Central memory CD8-positive, alpha-beta T cell (primary cell): ENCODE measurements at regions not wholly inside any gene's neighbourhood (a gene's known extent, or its start where the extent isn't known, plus 50 kb on each side); places are given as distances from the start of the nearest gene placed in this dataset.

Experiments used
- ATAC-seq: fragments of 150-1000 bp; cut with Tn5 transposase; replicated peaks from 2 replicates; pipeline ENCODE4 v1.10.0; 2022; ENCODE audit warnings: mild to moderate bottlenecking, moderate FRiP score, moderate number of reproducible peaks; ENCODE audit not compliant: poor library complexity, severe bottlenecking; ENCODE audit errors: extremely low read depth
- DNase-seq, 2 donors: peaks; one replicate each; pipeline ENCODE4 v3.0.0; 2021; ENCODE audit warnings: low spot score in 2 of 2
- H3K27ac Mint-ChIP-seq: one replicate; pipeline ENCODE4 v1.8.0; 2022; ENCODE audit warnings: low read depth, mild to moderate bottlenecking, moderate library complexity, mixed read lengths
- H3K27me3 Mint-ChIP-seq: one replicate; pipeline ENCODE4 v1.8.0; 2022; ENCODE audit warnings: mixed read lengths
- H3K36me3 Mint-ChIP-seq: one replicate; pipeline ENCODE4 v1.8.0; 2022; ENCODE audit warnings: mild to moderate bottlenecking, moderate library complexity, mixed read lengths; ENCODE audit not compliant: insufficient read depth
- H3K4me1 Mint-ChIP-seq: one replicate; pipeline ENCODE4 v1.8.0; 2022; ENCODE audit warnings: mixed read lengths
- H3K4me3 Mint-ChIP-seq: one replicate; pipeline ENCODE4 v1.8.0; 2022; ENCODE audit warnings: mild to moderate bottlenecking, moderate library complexity, mixed read lengths
- H3K9me3 Mint-ChIP-seq: one replicate; pipeline ENCODE4 v1.8.0; 2022; ENCODE audit warnings: mixed read lengths

DNA sequence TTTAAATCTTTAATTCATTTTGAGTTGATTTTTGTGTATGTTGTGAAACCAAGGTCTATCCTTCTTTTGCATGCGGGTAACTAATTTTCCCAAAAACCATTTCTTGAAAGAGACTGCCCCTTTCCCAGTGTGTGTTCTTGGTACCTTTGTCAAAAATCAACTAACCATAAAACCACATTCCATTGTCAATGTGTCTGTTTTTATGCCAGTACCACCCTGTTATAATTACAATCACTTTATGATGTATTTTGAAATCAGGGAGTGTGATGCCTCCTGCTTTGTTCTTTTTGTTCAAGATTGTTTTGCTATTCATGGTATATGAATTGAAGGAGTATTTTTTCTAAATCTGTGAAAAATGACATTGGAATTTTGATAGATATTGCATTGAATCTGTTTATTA lies 689.6 kb downstream of the TSN start:
- Mint-ChIP-seq H3K27me3 (no peaks in the 10 kb centered on the region), H3K9me3 (peaks cover 10% of the 10 kb centered on the region), H3K4me1 (no peaks in the 10 kb centered on the region), H3K4me3 (no peak overlapping the region), H3K27ac (no peak overlapping the region), H3K36me3 (no peaks in the 10 kb centered on the region)
- DNase-seq (no peak), ATAC-seq (no peak)

DNA sequence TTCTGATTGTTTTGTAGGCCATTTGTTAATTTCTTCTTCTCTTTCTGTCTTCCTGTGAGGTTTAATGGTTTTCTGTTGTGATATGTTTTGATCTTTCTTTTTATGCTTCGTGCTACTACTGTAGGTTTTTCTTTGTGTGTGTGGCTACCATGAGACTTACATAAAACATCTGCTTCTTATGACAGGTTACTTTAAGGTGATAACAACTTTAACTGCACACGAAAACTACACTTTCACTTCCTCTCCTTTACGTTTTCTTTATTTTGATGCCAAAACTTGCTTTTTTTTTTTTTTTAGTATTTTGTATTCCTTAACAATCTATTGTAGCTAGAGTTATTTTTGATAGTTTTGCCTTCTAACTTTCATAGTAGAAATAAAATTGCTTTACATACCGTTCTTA lies 691.3 kb downstream of the TSN start:
- Mint-ChIP-seq H3K9me3 (peaks cover 16% of the 10 kb centered on the region), H3K27me3 (no peaks in the 10 kb centered on the region), H3K27ac (no peak overlapping the region), H3K36me3 (no peaks in the 10 kb centered on the region), H3K4me1 (no peaks in the 10 kb centered on the region), H3K4me3 (no peak overlapping the region)
- no peak for DNase-seq
- ATAC-seq: no peak

DNA sequence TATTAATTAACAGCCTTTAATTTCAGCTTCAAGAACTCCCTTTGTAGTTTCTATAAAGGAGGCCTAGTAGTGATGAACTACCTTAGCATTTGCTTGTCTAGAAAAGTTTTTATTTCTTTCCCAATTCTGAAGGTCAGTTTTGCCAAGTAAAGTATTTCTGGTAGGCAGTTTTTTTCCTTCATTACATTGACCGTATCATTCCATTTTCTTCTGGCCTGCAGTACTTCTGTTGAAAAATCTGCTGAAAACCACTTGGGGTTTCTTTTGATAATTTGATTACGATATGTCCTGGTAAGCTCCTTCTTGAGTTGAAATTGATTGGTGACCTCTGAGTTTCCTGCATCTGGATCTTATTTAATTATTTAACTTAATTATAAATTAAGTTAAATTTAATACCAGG lies 691.8 kb downstream of the TSN start:
- ATAC-seq (no peak), DNase-seq (no peak)
- no peaks in the 10 kb centered on the region for H3K4me1 Mint-ChIP-seq
- H3K9me3 Mint-ChIP-seq: peaks cover 16% of the 10 kb centered on the region
- H3K36me3 Mint-ChIP-seq: no peaks in the 10 kb centered on the region
- H3K4me3 Mint-ChIP-seq: no peak overlapping the region
- no peak overlapping the region for H3K27ac Mint-ChIP-seq
- H3K27me3 Mint-ChIP-seq: no peaks in the 10 kb centered on the region

DNA sequence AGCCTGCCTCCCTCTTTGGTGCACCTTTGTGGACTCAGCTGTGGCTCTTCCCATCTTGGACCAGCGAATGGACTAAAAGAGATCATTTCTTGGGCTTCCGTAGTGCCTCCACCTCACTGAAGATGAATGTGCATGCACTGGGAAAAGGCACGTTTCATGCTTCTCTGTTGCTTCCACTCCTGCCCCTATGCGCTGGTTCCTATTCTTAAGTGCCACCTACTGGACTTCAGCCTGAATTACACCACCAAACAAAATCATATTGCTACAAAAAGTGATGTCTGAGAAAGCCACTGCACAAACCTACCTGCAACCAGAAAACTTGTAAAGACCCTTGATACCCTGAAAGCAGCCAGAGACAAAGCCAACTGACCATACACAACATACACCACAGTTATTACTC lies 695.6 kb downstream of the TSN start:
- H3K4me1 Mint-ChIP-seq: no peaks in the 10 kb centered on the region
- H3K27me3 Mint-ChIP-seq: no peaks in the 10 kb centered on the region
- DNase-seq: no peak
- H3K9me3 Mint-ChIP-seq: peaks cover 35% of the 10 kb centered on the region
- ATAC-seq: no peak
- H3K27ac Mint-ChIP-seq: no peak overlapping the region
- no peak overlapping the region for H3K4me3 Mint-ChIP-seq
- no peaks in the 10 kb centered on the region for H3K36me3 Mint-ChIP-seq

DNA sequence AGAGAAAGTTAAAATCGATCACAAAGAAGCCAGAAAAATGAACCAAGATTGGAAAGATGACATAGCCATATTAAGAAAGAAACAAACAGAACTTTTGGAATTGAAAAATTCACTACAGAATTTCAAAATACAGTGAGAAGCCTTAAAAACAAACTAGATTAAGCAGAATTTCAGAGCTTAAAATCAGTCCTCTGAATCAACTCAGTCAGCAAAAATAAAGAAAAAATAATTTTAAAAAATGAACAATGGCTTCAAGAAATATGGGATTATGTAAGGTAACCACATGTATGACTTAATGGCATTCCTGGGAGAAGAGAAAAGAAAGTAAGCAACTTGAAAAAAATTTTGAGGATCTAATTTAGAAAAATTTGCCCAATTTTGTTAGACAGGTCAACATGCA lies 696.2 kb downstream of the TSN start:
- no peak overlapping the region for H3K4me3 Mint-ChIP-seq
- H3K4me1 Mint-ChIP-seq: no peaks in the 10 kb centered on the region
- ATAC-seq: no peak
- H3K27me3 Mint-ChIP-seq: no peaks in the 10 kb centered on the region
- peaks cover 35% of the 10 kb centered on the region for H3K9me3 Mint-ChIP-seq
- H3K27ac Mint-ChIP-seq: no peak overlapping the region
- H3K36me3 Mint-ChIP-seq: no peaks in the 10 kb centered on the region
- no peak for DNase-seq

DNA sequence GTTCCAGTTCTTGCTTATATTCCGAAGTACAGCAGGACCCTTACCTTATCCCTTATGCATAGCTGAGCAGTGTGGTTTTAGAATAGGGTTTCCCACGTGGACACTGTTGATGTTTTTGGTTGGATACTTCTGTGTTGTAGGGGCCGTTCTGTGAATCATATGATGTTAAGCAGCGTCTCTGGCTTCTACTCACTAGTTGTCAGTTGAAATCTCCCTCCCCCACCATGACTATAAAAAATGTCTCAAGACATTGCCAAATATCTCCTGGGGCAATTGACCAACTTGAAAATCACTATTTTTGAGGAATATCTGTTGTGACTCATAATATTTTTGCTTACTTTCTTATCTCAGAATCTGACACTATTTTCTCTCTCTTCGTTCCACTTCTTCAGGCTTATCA lies 713.7 kb downstream of the TSN start:
- Mint-ChIP-seq H3K4me1 (no peaks in the 10 kb centered on the region), H3K27me3 (no peaks in the 10 kb centered on the region), H3K36me3 (no peaks in the 10 kb centered on the region), H3K27ac (no peak overlapping the region), H3K9me3 (peaks cover 5% of the 10 kb centered on the region), H3K4me3 (no peak overlapping the region)
- no peak for ATAC-seq
- DNase-seq: no peak

DNA sequence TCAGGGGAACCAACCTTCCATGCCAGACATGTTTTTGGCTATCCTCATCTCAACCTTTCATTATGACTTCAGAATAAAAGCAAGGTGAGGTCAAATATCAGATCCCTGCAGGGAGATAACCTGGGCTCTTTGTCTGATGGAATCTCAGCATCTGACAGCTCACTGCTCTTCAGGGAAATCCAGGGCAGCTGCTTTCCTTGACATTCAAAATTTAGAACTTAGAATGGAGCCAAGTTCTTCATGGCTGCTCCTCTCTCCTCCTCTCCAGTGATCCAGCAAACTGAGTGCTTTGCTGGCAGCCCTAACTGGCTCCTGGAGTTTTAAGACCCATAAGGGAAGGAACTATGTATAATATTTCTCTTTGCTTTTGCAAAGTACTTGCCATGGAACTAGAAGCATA lies 716.3 kb downstream of the TSN start:
- H3K9me3 Mint-ChIP-seq: peaks cover 5% of the 10 kb centered on the region
- DNase-seq: no peak
- no peak overlapping the region for H3K4me3 Mint-ChIP-seq
- H3K4me1 Mint-ChIP-seq: no peaks in the 10 kb centered on the region
- no peak for ATAC-seq
- no peak overlapping the region for H3K27ac Mint-ChIP-seq
- no peaks in the 10 kb centered on the region for H3K27me3 Mint-ChIP-seq
- H3K36me3 Mint-ChIP-seq: no peaks in the 10 kb centered on the region

DNA sequence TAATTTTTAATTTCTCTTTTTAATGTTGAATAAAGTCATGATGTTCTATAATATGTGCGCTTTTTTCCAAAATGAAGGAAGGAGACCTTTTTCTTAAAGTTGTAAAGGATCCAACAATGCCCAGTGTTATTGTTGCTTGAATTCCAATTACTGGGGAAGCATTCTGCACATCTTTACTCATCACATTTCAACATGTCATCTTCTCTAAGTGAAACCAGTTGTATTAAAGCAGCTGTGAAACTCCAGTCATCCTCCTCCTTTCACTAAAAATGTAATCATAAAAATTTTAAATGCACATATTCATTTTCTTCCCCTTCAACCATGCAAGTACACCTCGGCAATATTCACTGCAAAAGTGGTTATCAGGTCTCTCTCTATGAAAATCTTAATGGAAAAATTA lies 722.7 kb downstream of the TSN start:
- H3K36me3 Mint-ChIP-seq: no peaks in the 10 kb centered on the region
- H3K4me1 Mint-ChIP-seq: no peaks in the 10 kb centered on the region
- no peaks in the 10 kb centered on the region for H3K9me3 Mint-ChIP-seq
- H3K4me3 Mint-ChIP-seq: no peak overlapping the region
- DNase-seq (no peak), ATAC-seq (no peak)
- H3K27me3 Mint-ChIP-seq: no peaks in the 10 kb centered on the region
- H3K27ac Mint-ChIP-seq: no peak overlapping the region

DNA sequence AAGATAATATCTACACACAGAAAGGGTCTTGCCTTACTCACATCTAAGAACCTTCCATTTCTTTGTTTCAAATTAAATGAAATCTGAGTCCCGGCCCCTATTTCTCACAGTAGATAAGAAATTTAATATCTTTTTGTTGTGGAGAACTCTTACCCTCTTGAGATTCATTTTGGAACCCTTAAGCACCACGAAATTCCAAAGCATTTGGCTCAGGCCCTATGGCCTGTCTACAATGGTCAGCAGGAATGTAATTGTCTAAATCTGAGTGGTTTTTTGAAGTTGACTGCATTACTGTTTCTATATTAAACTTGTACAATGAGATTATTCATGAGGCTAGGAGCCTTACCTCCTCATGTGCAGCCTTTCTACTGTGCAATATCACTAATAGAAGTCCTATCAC lies 723.3 kb downstream of the TSN start:
- Mint-ChIP-seq H3K27ac (no peak overlapping the region), H3K27me3 (no peaks in the 10 kb centered on the region), H3K4me3 (no peak overlapping the region), H3K9me3 (no peaks in the 10 kb centered on the region), H3K36me3 (no peaks in the 10 kb centered on the region), H3K4me1 (no peaks in the 10 kb centered on the region)
- ATAC-seq (no peak), DNase-seq (no peak)

DNA sequence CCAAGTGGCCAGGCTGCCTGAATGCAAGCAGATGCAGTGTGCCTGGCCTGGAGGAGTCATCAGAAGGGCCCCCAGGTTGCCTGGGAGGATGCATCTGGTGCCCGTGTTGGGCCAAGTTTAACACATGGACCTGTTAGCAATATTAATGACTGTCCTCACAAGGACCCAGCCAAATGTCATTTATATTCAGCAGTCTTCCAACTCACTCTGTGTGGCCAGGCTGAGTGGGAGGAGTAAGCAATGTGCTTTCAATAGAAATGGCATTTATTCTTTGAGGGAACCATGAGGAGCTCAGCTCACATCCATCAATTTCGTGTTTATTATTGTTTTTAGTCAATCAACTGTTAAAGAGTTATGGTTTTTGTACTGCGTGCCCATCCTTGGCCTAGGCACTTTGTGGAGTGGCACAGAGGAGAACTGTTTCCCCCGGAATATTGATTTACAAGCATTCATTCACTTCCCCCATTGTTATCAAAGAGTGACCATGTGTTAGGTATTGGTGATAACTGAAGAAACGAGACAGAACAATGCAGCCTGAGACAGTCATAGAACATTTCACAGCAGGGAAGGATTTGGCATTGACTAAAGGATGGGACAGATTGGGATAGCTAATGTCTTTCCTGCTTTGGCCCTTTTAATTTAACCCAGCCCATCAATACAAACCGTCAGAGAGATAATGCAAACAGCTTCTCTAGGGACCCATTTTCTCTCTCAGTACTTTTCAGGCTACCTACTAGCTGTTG lies 725.2 kb downstream of the TSN start:
- Mint-ChIP-seq H3K27me3 (no peaks in the 10 kb centered on the region), H3K4me1 (no peaks in the 10 kb centered on the region), H3K36me3 (no peaks in the 10 kb centered on the region), H3K9me3 (peaks cover 6% of the 10 kb centered on the region), H3K4me3 (no peak overlapping the region), H3K27ac (no peak overlapping the region)
- ATAC-seq (no peak), DNase-seq (no peak)

DNA sequence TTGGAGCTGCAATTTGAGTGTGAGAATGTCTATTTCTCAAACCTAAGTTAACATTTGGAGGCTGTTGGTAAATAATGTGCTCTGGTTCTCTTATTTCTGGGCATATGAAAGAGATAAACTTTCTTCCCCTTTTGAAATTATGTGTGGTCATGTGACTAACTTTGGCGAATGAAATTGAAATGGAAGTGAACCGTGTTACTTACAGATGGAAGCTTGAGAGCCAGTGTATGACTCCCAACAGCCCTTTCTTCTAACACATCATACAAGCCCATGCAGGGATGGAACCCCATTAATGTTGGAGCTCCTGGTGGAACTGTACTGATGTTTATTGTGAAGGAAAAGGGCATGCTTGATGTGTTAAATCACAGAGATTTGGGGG lies 725.8 kb downstream of the TSN start:
- Mint-ChIP-seq H3K36me3 (no peaks in the 10 kb centered on the region), H3K27me3 (no peaks in the 10 kb centered on the region), H3K27ac (no peak overlapping the region), H3K4me1 (no peaks in the 10 kb centered on the region), H3K9me3 (peaks cover 6% of the 10 kb centered on the region), H3K4me3 (no peak overlapping the region)
- ATAC-seq (no peak), DNase-seq (no peak)

DNA sequence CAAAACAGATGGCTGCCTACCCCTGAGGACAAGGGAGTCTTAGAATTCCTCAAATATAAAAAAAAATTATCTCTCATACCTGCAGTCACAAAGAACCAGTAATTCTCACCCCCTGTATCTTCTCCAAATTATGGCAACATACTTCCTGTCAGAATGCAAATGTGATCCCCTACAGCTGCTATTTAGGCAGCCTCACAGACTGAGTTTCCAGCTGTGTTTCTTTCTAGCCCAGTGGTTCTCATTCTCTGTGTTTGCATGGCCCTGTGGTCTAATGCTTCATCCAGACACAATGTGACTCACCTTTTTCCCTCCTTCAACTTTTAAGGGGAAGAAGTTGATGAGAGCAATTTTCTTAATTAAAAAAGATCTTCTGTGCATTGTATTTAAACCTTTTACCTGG lies 726.3 kb downstream of the TSN start:
- Mint-ChIP-seq H3K9me3 (peaks cover 6% of the 10 kb centered on the region), H3K36me3 (no peaks in the 10 kb centered on the region), H3K27ac (no peak overlapping the region), H3K4me3 (no peak overlapping the region), H3K27me3 (no peaks in the 10 kb centered on the region), H3K4me1 (no peaks in the 10 kb centered on the region)
- no peak for ATAC-seq
- no peak for DNase-seq

DNA sequence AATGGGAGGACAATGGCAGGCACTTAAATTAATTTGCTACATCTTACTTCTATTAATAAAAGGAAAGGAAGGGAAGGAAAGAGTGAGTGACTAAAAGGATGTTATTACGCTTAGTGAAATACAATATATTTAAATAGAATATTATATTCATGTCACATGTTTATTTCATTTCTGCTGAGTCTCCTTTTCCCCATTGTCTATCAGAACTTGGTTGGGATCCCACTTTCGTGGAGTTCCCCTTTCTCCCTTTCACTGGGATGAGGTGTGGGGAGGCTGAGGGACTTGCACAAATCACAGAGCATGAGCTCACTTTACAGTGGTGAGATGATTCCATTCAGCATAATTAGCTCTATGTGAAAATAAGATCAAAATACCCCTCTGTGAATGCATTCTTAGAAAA lies 730.6 kb downstream of the TSN start:
- H3K4me3 Mint-ChIP-seq: no peak overlapping the region
- DNase-seq: no peak
- H3K27me3 Mint-ChIP-seq: no peaks in the 10 kb centered on the region
- no peak for ATAC-seq
- H3K27ac Mint-ChIP-seq: no peak overlapping the region
- peaks cover 22% of the 10 kb centered on the region for H3K9me3 Mint-ChIP-seq
- H3K36me3 Mint-ChIP-seq: no peaks in the 10 kb centered on the region
- H3K4me1 Mint-ChIP-seq: no peaks in the 10 kb centered on the region
